RWPE1 (cell line): ENCODE measurements at regions not wholly inside any gene's neighbourhood (a gene's known extent, or its start where the extent isn't known, plus 50 kb on each side); places are given as distances from the start of the nearest gene placed in this dataset.
"Not testable (repeated sequence)": the region's sequence is repeated elsewhere in the genome, so short reads cannot be mapped to it uniquely, and the experiment has no call there.

Source experiments
- CTCF ChIA-PET: fragments of 350-600 bp; sonication (Branson Sonifier 250); formaldehyde crosslinking; extraction: SDS; loops from one replicate; lab custom pipeline; 2021; lab: Yijun Ruan, JAX
- POLR2A ChIA-PET: fragments of 400-600 bp; formaldehyde crosslinking; extraction: SDS; loops from one replicate; lab custom pipeline; 2020; ENCODE audit warnings: antibody characterized with exemption; ENCODE audit not compliant: low non-redundant PET; lab: Yijun Ruan, JAX
- DNase-seq: peaks from one replicate; pipeline ENCODE4 v3.0.0; 2012; ENCODE audit warnings: low spot score
- H3K27ac ChIP-seq: fragments of 450-650 bp; 2 replicates; pipeline ENCODE4 v1.5.1; 2017
- TF ChIP-seq, protein P1 (sequence below): fragments of 450-650 bp; conservative IDR thresholded peaks from 2 replicates; pipeline ENCODE4 v1.5.1; 2017; ENCODE audit warnings: low read depth, mild to moderate bottlenecking

DNA sequence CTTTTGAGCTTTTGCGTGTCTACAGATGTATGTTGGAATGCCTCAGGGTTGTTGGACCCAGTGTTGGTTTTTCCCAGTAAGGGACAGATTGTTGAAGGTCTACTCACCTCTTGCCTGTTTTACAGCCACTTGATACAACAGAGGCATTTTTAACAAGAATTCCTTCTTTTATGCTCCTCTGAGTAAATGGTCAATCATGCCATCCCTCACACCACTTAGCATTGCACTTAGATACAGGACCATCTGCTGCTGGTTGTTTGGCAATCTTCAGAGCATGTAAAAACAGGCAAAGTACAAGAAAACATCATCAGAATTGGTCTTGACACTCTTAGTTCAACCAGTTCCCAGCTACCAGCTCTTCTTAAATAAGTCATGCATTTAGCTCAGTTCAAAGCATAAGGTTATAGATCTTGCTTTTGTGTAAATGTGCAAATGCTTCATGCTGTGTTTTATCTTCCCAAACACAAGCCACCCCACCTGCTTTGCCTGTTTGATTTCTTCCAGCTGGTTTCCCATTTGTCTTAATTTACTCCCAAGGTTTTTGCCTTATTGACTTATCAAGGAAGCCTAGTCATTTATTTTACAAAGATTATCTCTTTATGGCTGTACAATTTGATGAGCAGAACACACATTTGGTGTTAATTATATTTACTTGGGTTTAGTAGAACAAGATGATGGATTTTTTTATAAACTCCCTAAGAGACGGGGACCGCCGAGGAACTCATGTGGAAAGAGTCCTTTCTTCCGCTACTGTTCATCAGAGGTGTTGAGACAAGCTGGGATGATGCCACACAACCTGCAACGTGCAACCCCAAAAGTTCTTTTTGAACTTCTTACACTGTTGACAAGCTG lies 136.6 kb downstream of the AHR start:
- CTCF ChIA-PET, result no interaction called here
- TF ChIP-seq, protein P1, sequence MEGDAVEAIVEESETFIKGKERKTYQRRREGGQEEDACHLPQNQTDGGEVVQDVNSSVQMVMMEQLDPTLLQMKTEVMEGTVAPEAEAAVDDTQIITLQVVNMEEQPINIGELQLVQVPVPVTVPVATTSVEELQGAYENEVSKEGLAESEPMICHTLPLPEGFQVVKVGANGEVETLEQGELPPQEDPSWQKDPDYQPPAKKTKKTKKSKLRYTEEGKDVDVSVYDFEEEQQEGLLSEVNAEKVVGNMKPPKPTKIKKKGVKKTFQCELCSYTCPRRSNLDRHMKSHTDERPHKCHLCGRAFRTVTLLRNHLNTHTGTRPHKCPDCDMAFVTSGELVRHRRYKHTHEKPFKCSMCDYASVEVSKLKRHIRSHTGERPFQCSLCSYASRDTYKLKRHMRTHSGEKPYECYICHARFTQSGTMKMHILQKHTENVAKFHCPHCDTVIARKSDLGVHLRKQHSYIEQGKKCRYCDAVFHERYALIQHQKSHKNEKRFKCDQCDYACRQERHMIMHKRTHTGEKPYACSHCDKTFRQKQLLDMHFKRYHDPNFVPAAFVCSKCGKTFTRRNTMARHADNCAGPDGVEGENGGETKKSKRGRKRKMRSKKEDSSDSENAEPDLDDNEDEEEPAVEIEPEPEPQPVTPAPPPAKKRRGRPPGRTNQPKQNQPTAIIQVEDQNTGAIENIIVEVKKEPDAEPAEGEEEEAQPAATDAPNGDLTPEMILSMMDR, result no peak
- no peak overlapping the region for H3K27ac ChIP-seq
- no peak for DNase-seq
- POLR2A ChIA-PET, result no interaction called here

DNA sequence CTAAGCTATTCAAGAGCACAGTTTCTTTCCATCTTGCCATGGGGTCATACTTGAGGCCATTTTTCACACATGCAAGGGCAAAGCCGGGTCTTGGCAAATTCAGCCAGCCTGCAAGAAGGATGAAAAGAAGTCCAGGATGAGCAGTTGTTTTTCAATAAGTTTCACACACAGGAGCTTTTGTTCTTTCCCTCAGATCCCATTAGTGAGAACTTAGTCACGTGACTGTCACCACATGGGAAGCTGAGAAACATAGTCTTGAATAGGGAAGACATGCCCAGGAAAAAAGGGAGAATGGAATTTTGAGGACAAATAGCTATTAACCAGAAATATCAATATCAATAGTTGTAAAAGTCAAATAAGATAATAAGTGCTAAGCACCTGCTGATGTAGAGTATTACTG lies 137.7 kb downstream of the AHR start:
- H3K27ac ChIP-seq, result no peak overlapping the region
- TF ChIP-seq, protein P1, result no peak
- ChIA-PET POLR2A (no interaction called here), CTCF (interaction anchor here (0.5 to 0.8 kb wide), 3 partner anchors 15 to 1852 kb away, joined by 3 read pairs; no protein-coding TSS in a partner anchor)
- no peak for DNase-seq

DNA sequence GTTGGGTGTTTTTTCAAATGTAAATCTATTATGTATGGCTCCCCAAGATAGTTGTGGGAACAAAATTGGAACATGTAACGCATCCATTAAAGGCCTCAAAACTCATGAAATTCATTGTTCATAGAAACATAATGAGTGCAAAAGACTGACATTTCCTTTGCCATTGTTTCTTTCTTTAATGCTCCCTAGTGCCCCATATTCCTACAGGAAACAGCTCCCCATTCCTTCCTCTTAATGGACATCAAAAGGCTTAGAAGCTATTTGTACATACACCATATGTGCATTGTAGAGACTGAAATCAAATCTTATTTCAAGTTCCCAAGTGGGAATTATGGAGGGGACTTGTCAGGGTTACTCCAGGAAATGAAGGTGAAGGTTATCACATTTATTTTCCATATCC lies 139.1 kb downstream of the AHR start:
- POLR2A ChIA-PET, result no interaction called here
- no peak overlapping the region for H3K27ac ChIP-seq
- no peak for DNase-seq
- CTCF ChIA-PET, result no interaction called here
- TF ChIP-seq, protein P1, result no peak

DNA sequence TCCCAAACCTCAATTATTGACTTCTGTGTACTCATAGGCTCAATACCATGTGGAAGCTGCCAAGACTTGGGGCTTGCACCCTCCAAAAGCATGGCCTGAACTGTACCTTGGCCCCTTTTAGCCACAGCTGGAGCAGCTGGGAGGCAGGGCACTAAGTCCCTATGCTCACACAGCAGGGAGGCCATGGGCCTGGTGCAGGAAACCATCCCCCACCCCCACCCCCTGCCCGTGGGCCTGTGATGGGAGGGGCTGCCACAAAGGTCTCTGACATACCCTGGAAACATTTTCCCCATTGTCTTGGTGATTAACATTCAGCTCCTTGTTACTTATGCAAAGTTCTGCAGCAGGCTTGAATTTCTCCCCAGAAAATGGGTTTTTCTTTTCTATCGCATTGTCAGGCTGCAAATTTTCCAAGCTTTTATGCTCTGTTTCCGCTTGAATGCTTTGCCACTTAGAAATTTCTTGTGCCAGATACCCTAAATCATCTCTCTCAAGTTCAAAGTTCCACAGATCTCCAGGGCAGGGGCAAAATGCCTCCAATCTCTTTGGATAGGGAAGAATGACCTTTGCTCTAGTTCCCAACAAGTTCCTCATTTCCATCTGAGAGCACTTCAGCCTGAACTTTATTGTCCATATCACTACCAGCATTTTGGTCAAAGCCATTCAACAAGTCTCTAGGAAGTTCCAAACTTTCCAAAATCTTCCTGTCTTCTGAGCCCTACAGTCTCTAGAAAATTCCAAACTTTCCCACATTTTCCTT lies 141.8 kb downstream of the AHR start:
- DNase-seq, POLR2A ChIA-PET, CTCF ChIA-PET, H3K27ac ChIP-seq: not testable (repeated sequence)

DNA sequence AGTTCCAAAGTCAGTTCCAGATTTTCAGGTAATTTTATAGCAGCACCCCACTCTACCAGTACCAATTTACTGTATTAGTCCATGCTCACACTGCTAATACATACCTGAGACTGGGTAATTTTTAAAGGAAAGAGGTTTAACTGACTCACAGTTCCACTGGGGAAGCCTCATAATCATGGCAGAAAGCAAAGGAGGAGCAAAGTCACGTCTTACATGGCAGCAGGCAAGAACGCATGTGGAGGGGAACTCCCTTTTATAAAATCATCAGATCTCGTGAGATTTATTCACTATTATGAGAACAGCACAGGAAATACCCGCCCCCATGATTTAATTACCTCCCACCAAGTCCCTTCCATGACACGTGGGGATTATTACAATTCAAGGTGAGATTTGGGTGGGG lies 142.4 kb downstream of the AHR start:
- CTCF ChIA-PET, result no interaction called here
- POLR2A ChIA-PET, result no interaction called here
- H3K27ac ChIP-seq, result no peak overlapping the region
- TF ChIP-seq, protein P1, result no peak
- DNase-seq, result no peak

DNA sequence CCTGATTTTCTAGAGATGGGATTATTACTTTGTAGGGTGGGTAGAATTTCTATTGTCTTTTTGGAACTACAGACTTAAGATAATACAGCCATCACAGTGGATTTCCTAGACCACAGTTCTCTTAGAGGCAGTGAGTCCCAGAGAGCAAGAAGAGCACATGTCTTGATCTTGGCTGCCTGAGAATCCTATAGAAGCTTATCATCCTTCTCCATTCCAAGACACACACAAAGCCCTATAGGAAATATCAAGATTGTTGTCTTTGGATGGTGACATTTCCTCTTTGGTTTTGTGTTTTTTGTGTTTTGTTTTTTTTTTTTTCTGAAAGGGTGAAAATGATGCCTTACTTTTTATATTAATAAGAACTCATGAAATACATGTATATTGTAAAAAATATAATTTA lies 143.1 kb downstream of the AHR start:
- POLR2A ChIA-PET, result no interaction called here
- H3K27ac ChIP-seq, result no peak overlapping the region
- CTCF ChIA-PET, result interaction anchor here (0.7 kb wide), 2 partner anchors 57 to 157 kb away, joined by 3 read pairs; no protein-coding TSS in a partner anchor
- no peak for DNase-seq
- TF ChIP-seq, protein P1, result no peak

DNA sequence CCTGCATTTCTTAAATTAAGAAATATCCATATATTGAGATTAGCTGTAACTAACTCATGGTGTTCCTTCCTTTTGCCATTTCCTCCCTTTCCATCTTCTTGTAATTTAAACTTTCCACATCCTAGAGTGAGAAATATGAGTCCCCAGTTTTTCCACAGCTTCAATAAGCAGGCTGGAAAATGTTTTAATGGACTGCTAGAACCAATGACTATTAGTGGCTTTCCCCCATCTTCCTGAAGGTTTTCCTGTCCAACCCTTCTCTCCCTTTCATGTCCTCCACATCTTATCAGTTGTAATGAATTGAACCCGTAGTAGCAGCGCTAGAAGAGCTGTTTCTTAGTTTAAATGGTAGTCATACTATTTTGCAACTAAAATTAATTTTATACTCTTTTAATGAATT lies 145.7 kb downstream of the AHR start:
- TF ChIP-seq, protein P1, result no peak
- H3K27ac ChIP-seq, result no peak overlapping the region
- ChIA-PET CTCF (no interaction called here), POLR2A (interaction anchor here (0.7 kb wide), 1 partner anchor 31 kb away, joined by 3 read pairs; no protein-coding TSS in a partner anchor)
- DNase-seq, result no peak
